Kidney epithelial cell (primary cell): ENCODE measurements at regions not wholly inside any gene's neighbourhood (a gene's known extent, or its start where the extent isn't known, plus 50 kb on each side); places are given as distances from the start of the nearest gene placed in this dataset.

Source experiments
- DNase-seq: peaks from one replicate; pipeline ENCODE4 v3.0.0-alpha.2; 2010; ENCODE audit warnings: low read depth
- H3K27me3 ChIP-seq: 2 replicates; pipeline ENCODE4 v1.6.0; 2011; ENCODE audit warnings: low read length; ENCODE audit not compliant: control insufficient read depth, insufficient read depth
- H3K36me3 ChIP-seq: 2 replicates; pipeline ENCODE4 v1.5.1; 2011; ENCODE audit warnings: low read length; ENCODE audit not compliant: control insufficient read depth, insufficient read depth
- H3K4me3 ChIP-seq: 2 replicates; pipeline ENCODE4 v1.5.1; 2011; ENCODE audit warnings: low read depth, mild to moderate bottlenecking, control low read depth, low read length
- TF ChIP-seq, protein P1 (sequence below): IDR thresholded peaks from 2 replicates; pipeline ENCODE4 v1.5.1; 2011; ENCODE audit warnings: mild to moderate bottlenecking, moderate library complexity, low read length, control low read depth, inconsistent platforms; ENCODE audit not compliant: insufficient read depth, poor library complexity, severe bottlenecking

DNA sequence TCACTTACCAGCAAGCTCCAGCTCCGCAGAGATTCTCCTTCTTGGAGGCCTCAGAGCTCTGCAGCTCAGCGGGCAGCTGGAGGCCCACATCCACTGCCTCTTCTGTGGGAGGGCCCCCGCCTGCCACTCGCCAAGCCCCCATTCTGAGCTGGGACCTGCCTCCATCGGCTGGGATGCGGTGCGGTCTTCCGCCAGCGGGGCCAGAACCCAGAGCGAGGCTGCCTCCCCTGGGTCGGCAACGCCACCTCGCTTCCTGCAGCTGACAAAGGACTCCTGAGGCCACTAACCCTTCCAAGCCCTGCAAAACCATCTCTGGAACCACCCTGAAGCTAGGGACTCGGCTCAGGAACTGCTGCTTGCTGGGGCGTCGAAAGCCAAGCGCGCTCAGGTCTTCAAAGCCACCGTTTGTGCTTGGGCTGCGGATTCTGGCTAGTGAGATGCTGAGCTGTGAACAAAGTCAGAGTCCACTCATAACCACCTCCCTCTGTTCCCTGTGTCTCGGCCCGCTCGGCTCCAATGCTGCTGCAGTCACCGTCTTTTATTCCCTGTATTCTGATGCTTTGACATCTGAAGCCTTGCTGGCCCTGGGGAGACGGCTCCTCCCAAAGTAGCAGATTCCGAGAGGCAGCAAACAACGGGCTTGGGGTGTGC lies 174.3 kb downstream of the ENGASE start:
- H3K4me3 ChIP-seq: no peak overlapping the region
- DNase-seq: no peak
- H3K27me3 ChIP-seq: peaks cover 20% of the 10 kb centered on the region
- no peaks in the 10 kb centered on the region for H3K36me3 ChIP-seq
- TF ChIP-seq, protein P1, sequence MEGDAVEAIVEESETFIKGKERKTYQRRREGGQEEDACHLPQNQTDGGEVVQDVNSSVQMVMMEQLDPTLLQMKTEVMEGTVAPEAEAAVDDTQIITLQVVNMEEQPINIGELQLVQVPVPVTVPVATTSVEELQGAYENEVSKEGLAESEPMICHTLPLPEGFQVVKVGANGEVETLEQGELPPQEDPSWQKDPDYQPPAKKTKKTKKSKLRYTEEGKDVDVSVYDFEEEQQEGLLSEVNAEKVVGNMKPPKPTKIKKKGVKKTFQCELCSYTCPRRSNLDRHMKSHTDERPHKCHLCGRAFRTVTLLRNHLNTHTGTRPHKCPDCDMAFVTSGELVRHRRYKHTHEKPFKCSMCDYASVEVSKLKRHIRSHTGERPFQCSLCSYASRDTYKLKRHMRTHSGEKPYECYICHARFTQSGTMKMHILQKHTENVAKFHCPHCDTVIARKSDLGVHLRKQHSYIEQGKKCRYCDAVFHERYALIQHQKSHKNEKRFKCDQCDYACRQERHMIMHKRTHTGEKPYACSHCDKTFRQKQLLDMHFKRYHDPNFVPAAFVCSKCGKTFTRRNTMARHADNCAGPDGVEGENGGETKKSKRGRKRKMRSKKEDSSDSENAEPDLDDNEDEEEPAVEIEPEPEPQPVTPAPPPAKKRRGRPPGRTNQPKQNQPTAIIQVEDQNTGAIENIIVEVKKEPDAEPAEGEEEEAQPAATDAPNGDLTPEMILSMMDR: no peak

DNA sequence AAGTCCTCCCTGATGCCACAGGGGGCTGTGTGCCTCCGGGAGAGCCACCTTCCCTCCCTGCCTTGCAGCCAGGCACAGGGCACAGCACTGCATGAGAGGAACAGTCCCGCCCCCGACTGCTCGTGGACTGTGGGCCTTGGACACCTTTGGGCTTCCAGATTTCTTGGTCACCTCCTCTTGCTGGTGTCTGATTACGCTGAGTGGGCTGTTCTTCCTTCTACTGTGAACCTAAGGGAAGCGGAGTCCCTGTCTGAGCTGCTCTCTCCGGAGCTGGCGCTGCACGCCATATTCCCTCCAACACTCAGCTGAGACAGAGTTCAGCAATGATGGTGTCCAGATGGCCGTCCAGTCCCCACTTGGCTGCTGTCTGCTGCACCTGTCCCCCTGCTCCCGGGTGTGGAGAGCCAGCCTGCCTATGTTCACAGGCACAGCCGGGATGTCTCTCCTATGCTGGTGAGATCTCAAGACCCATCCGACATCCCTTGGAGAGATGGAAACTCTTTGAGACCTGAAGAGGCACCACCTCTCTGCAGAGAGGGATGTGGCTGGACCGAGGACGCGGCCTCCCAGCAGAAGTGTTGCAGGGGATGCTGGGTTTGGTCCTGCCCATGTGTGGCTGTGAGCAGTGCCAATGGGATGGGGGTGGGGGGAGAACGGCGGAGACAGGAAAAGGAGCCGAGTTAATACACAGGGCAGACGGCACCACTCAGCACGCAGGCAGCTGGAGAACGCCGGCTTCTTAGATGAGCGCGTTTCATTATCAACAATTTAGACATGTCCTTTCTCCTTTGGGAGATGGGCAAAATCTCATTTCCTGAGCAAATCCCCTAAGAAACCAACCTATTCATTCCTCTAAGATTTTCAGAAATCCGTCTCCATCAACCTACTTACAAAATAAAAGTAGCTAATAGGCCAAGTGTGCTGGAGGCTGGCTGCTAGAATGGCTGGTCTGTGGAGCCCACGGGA lies 171.9 kb downstream of the ENGASE start:
- H3K36me3 ChIP-seq: no peaks in the 10 kb centered on the region
- peaks cover 6% of the 10 kb centered on the region for H3K27me3 ChIP-seq
- DNase-seq: no peak
- TF ChIP-seq, protein P1: no peak
- H3K4me3 ChIP-seq: no peak overlapping the region

DNA sequence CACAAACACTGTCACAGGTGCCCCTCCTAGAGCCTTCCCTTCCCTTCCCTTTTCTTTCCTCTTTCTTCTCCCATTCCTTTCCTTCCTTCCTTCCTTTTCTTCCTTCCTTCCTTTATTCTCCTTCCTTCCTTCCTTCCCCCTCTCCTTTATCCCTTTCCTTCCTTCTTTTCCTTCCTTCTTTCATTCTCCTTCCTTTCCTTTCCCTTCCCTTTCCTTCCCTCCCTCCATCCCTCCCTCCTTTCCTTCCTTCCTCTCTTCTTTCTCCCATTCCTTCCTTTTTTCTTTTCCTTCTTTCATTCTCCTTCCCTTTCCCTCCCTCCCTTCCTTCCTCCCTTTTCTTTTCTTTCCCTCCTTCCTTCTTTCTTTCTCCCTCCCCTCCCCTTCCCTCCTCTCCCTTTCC lies 170.0 kb downstream of the ENGASE start:
- DNase-seq: no peak
- peaks cover 6% of the 10 kb centered on the region for H3K27me3 ChIP-seq
- H3K4me3 ChIP-seq: no peak overlapping the region
- TF ChIP-seq, protein P1: no peak
- H3K36me3 ChIP-seq: no peaks in the 10 kb centered on the region

DNA sequence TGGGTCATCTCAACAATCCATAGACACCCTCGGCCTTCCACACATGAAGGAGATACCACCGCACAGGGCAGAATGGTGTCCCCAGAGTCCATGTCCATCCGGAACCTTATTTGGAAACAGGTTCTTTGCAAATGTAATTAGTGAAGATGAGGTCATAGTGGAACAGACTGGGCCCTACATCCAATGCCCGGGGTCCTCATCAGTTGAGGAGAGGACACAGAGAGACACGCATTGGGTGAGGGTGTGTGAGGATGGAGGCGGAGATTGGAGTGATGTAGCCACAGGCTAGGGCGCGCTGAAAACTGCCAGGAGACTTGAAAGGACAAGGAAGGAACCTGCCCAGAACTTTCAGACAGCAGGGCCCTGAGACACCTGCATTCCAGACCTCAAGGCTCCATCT lies 169.4 kb downstream of the ENGASE start:
- TF ChIP-seq, protein P1: no peak
- Histone ChIP-seq H3K27me3 (peaks cover 4% of the 10 kb centered on the region), H3K36me3 (no peaks in the 10 kb centered on the region), H3K4me3 (no peak overlapping the region)
- no peak for DNase-seq

DNA sequence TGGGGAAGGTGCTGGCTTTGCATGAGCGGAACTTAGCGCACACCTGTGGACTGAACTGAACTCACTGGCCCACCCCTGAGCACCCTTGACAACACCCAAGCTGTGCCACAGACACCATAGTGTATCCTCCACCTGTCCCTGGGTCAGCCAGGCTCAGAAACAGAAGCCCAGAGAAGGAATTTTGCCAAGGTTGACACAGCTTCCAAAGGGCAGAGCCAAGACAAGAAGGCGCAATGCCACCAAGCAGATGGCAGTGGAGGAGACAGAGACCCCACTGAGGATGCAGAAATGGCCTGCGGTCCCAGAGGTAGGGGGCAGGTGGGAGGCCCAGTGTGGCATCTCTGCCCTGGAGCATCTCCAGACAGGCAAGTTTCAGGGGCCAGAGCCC lies 169.0 kb downstream of the ENGASE start:
- TF ChIP-seq, protein P1: no peak
- no peak for DNase-seq
- no peaks in the 10 kb centered on the region for H3K36me3 ChIP-seq
- H3K27me3 ChIP-seq: peaks cover under 1% of the 10 kb centered on the region
- H3K4me3 ChIP-seq: no peak overlapping the region
